GM06990 (cell line): ENCODE measurements at regions not wholly inside any gene's neighbourhood (a gene's known extent, or its start where the extent isn't known, plus 50 kb on each side); places are given as distances from the start of the nearest gene placed in this dataset.

Experiments
- DNase-seq: peaks from one replicate; pipeline ENCODE4 v3.0.0-alpha.2; 2011; ENCODE audit not compliant: insufficient read length; ENCODE audit errors: extremely low read depth
- H3K27me3 ChIP-seq: replicated peaks from 2 replicates; pipeline ENCODE4 v1.6.0; 2011; ENCODE audit warnings: low read length; ENCODE audit not compliant: control insufficient read depth, insufficient read depth
- H3K36me3 ChIP-seq: 2 replicates; pipeline ENCODE4 v1.5.1; 2011; ENCODE audit warnings: low read length; ENCODE audit not compliant: control insufficient read depth, insufficient read depth
- H3K4me3 ChIP-seq: replicated peaks from 2 replicates; pipeline ENCODE4 v1.5.1; 2011; ENCODE audit warnings: low read depth, mild to moderate bottlenecking, control low read depth, low read length
- CTCF ChIP-seq: IDR thresholded peaks from 2 replicates; pipeline ENCODE4 v1.5.1; 2011; ENCODE audit warnings: low read length, control low read depth, mild to moderate bottlenecking, inconsistent platforms; ENCODE audit not compliant: insufficient read depth, poor library complexity, severe bottlenecking

- no peak overlapping the region for H3K4me3 ChIP-seq
- no peak for DNase-seq
- H3K27me3 ChIP-seq: no peaks in the 10 kb centered on the region; the same call in 1 of the 2 replicates
- no peaks in the 10 kb centered on the region for H3K36me3 ChIP-seq
- peak; percentile 87 for TF ChIP-seq CTCF
These were observed 56.1 kb upstream of the SLC35G4 start for GRCh38 chr18:11553098-11553940.

- DNase-seq: no peak
- Histone ChIP-seq H3K4me3 (no peak overlapping the region), H3K27me3 (peaks cover 1% of the 10 kb centered on the region; the same call in 1 of the 2 replicates), H3K36me3 (no peaks in the 10 kb centered on the region)
- TF ChIP-seq CTCF: no peak
These were observed 60.4 kb upstream of the SLC35G4 start for GRCh38 chr18:11548916-11549551.

GRCh38 chr18:11548396-11548795, 61.0 kb upstream of the SLC35G4 start:
- no peak for TF ChIP-seq CTCF
- Histone ChIP-seq H3K4me3 (no peak overlapping the region), H3K27me3 (peaks cover 1% of the 10 kb centered on the region; the same call in 1 of the 2 replicates), H3K36me3 (no peaks in the 10 kb centered on the region)
- DNase-seq: no peak

- Histone ChIP-seq H3K36me3 (no peaks in the 10 kb centered on the region), H3K27me3 (0 out of 2 replicates have a peak, but pooled peaks cover 1% of the 10 kb centered on the region), H3K4me3 (no peak overlapping the region)
- no peak for TF ChIP-seq CTCF
- DNase-seq: no peak
These were observed 65.2 kb upstream of the SLC35G4 start for GRCh38 chr18:11544060-11544633.

- H3K36me3 ChIP-seq: no peaks in the 10 kb centered on the region
- H3K4me3 ChIP-seq: no peak overlapping the region
- H3K27me3 ChIP-seq: 0 out of 2 replicates have a peak, but pooled peaks cover 1% of the 10 kb centered on the region
- no peak for TF ChIP-seq CTCF
- no peak for DNase-seq
These were observed 68.2 kb upstream of the SLC35G4 start for GRCh38 chr18:11541179-11541578.
